HepG2 (cell line): ENCODE measurements at regions not wholly inside any gene's neighbourhood (a gene's known extent, or its start where the extent isn't known, plus 50 kb on each side); places are given as distances from the start of the nearest gene placed in this dataset.

Experiments
- AHR ChIP-seq: IDR thresholded peaks from 2 replicates; pipeline ENCODE4 v1.6.1; 2018; ENCODE audit warnings: missing genetic modification reagents, missing compliant biosample characterization
- HNRNPK ChIP-seq: fragments of 200-400 bp; formaldehyde crosslinking; IDR thresholded peaks from 2 replicates; pipeline ENCODE4 v1.6.1; 2018; ENCODE audit warnings: low read length, low read depth, moderate library complexity, mild to moderate bottlenecking; ENCODE audit not compliant: poor library complexity, severe bottlenecking
- HOXA3 ChIP-seq: sonication (generic); formaldehyde crosslinking; IDR thresholded peaks from 2 replicates; pipeline ENCODE4 v1.5.0; 2020; ENCODE audit warnings: missing genetic modification reagents
- JDP2 ChIP-seq: sonication (generic); formaldehyde crosslinking; IDR thresholded peaks from 2 replicates; pipeline ENCODE4 v1.8.1; 2022; ENCODE audit warnings: missing genetic modification reagents, borderline replicate concordance
- KDM5A ChIP-seq: fragments of 200-600 bp; sonication (generic); IDR thresholded peaks from 2 replicates; pipeline ENCODE4 v1.7.0; 2018; ENCODE audit warnings: antibody characterized with exemption, mild to moderate bottlenecking, low read length, borderline replicate concordance
- NBN ChIP-seq: fragments of 450-650 bp; conservative IDR thresholded peaks from 2 replicates; pipeline ENCODE4 v1.6.1; 2017
- PPARG ChIP-seq: conservative IDR thresholded peaks from 2 replicates; pipeline ENCODE4 v1.6.1; 2016; ENCODE audit warnings: missing biosample characterization, missing genetic modification reagents
- SMC3 ChIP-seq: IDR thresholded peaks from 2 replicates; pipeline ENCODE4 v1.6.1; 2011; ENCODE audit warnings: low read length, improper control_type of control experiment
- SUZ12 ChIP-seq: fragments of 150-350 bp; IDR thresholded peaks from 2 replicates; pipeline ENCODE4 v1.6.1; 2014; ENCODE audit warnings: low read depth, low read length
- ZBED4 ChIP-seq: sonication (generic); formaldehyde crosslinking; IDR thresholded peaks from 2 replicates; pipeline ENCODE4 v1.4.0; 2020; ENCODE audit warnings: missing genetic modification reagents, borderline replicate concordance
- ZC3H13 ChIP-seq: sonication (generic); formaldehyde crosslinking; IDR thresholded peaks from 2 replicates; pipeline ENCODE4 v1.8.1; 2023; ENCODE audit warnings: mild to moderate bottlenecking, missing genetic modification reagents, moderate library complexity

DNA sequence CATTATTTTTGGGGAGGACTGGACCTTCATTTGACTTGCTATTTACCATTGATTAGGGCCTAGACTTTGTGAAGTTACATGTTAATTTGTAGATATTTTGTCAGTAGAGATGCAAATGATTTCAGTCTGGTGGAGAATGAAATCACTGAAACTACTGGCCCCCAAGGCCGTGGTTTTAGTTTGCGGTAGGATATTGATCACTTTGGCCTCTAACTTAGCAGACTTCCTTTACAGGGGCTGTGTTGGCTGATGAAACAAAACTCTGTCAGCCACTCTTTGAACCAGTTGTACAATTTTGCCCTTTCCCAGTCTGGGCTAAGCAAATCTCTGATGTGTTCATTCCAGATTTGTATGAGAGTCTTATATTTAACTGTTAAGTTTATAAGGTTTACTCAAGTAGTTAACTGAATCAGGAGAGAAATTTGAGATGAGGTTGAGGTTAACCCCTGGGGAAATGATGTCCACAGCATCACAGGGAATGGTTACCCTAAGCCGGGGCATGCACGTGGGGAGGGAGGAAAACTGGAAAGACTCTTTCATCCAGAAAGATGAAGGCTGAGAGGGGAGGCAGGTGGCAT, 105.7 kb upstream of the INSIG1 start (continued):
- TF ChIP-seq HNRNPK (no peak), PPARG (no peak), JDP2 (no peak), KDM5A (no peak), AHR (CRISPR knock-in tag) (no peak), ZBED4 (CRISPR knock-in tag) (no peak), SUZ12 (no peak), ZC3H13 (CRISPR knock-in tag) (no peak), SMC3 (no peak), NBN (no peak), HOXA3 (no peak)
- TF ChIP-seq, all 625 proteins: peak for 0
